Skeletal muscle satellite cell (primary cell): ENCODE measurements at regions not wholly inside any gene's neighbourhood (a gene's known extent, or its start where the extent isn't known, plus 50 kb on each side); places are given as distances from the start of the nearest gene placed in this dataset.

Experiments
- H3K27me3 ChIP-seq: 2 replicates; pipeline ENCODE4 v1.7.0; 2013; ENCODE audit warnings: low read length; ENCODE audit not compliant: control insufficient read depth, insufficient read depth
- H3K36me3 ChIP-seq: 2 replicates; pipeline ENCODE4 v1.7.0; 2013; ENCODE audit warnings: mild to moderate bottlenecking, control low read depth, low read length; ENCODE audit not compliant: insufficient read depth
- H3K4me1 ChIP-seq: 2 replicates; pipeline ENCODE4 v1.7.0; 2013; ENCODE audit warnings: low read length; ENCODE audit not compliant: control insufficient read depth, insufficient read depth
- H3K4me2 ChIP-seq: 2 replicates; pipeline ENCODE4 v1.7.0; 2013; ENCODE audit warnings: mild to moderate bottlenecking, low read length
- H3K4me3 ChIP-seq: 2 replicates; pipeline ENCODE4 v1.7.0; 2013; ENCODE audit warnings: low read length
- H3K9ac ChIP-seq: 2 replicates; pipeline ENCODE4 v1.7.0; 2013; ENCODE audit warnings: mild to moderate bottlenecking, low read depth, low read length, moderate library complexity
- H3K9me3 ChIP-seq: replicated peaks from 2 replicates; pipeline ENCODE4 v1.7.0; 2013; ENCODE audit warnings: mild to moderate bottlenecking, control low read depth, low read length

DNA sequence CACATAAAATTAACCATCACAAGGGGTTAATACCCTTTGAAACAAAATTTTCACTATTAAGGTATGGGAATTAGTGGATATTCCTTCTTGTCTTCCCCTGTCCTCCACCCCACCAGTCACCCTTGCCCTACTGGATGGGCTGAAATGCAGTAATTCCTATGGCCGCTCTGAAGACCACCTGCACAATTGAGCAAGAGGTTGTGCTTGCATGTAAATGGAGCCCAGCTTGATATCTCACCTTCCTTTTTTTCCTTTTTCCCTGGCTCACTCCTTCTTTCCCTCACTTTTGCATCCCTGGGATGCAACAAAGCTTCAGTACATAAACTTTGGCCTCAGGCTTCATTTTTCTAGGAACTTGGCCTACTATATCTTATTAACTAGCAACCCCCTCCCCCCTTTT, 184.6 kb downstream of the SNX10 start:
- Histone ChIP-seq H3K9me3 (no peaks in the 10 kb centered on the region), H3K36me3 (no peaks in the 10 kb centered on the region), H3K4me1 (no peaks in the 10 kb centered on the region), H3K9ac (no peak overlapping the region), H3K4me2 (no peak overlapping the region), H3K4me3 (no peak overlapping the region), H3K27me3 (peaks cover 2% of the 10 kb centered on the region)

DNA sequence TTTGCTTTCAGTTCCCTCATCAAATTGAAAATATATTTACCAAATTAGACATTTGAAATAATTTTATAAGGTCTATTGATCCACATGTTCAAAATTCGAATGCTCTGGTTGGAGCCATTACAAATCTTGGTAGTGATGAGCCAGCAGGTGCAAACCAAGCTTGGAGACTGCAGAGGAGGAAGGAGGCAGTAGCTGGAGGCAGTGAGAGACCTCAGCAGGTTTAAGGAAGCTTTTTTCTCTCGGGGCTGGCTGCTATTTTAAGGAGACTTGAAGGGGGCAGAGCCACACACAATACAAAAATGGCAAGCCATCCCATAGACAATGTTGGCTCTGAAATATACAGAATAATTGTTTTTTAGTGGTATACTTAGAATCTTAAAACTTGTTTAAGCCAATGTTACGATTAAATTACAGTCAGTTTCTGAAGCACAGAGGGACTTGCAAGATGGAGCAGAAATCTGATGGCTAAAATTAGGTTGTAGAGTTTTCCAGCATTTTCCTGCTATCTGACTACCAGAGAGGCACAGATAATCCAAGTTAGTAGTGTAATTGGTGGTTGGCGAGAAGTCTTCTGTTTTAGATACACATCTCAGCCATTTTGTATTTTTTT, 185.8 kb downstream of the SNX10 start:
- no peaks in the 10 kb centered on the region for H3K36me3 ChIP-seq
- no peaks in the 10 kb centered on the region for H3K4me1 ChIP-seq
- no peak overlapping the region for H3K4me3 ChIP-seq
- H3K9me3 ChIP-seq = no peaks in the 10 kb centered on the region
- H3K27me3 ChIP-seq = peaks cover 2% of the 10 kb centered on the region
- H3K4me2 ChIP-seq = no peak overlapping the region
- H3K9ac ChIP-seq = no peak overlapping the region

DNA sequence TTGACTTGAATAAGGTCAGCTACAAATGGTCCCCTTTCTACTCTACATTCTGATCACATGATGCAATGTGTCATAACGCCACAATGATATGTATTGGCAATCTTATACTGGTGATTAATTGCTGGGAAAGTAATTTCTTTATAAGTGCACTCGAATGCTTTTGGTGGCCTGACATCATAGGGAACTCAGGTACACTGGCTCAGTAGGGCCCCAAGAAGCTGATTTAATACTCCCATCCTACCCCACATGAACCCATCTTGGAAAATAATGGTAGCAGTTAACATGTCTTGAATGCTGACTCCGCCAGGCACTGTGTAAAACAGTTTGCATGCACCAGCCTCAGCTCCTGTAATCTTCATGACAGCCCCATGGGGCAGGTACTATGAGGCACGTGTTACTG, 186.9 kb downstream of the SNX10 start:
- Histone ChIP-seq H3K4me3 (no peak overlapping the region), H3K36me3 (no peaks in the 10 kb centered on the region), H3K9ac (no peak overlapping the region), H3K4me1 (no peaks in the 10 kb centered on the region), H3K4me2 (no peak overlapping the region), H3K9me3 (no peaks in the 10 kb centered on the region), H3K27me3 (peaks cover 2% of the 10 kb centered on the region)

DNA sequence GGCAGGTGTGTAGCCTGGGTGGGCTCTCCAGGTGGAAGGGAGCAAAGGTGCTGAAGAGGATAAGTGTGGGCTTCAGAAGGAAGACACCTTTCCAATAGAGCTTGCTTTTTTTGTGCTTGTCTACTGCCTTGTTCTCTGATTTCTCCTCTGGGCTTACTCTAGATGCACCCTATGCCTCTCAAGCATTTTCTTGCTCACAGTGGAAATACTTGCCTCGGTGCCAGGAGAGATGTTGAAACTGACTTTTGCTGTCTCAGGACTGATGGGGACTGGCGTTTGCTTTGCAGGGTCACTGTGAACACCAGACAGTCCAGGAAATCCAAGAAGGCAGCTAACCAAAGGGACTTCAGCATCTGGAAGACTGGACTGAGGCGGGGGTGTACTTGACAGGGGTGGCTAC, 187.9 kb downstream of the SNX10 start:
- H3K4me3 ChIP-seq = no peak overlapping the region
- no peak overlapping the region for H3K4me2 ChIP-seq
- H3K9me3 ChIP-seq = no peaks in the 10 kb centered on the region
- H3K4me1 ChIP-seq = no peaks in the 10 kb centered on the region
- H3K27me3 ChIP-seq = peaks cover 2% of the 10 kb centered on the region
- H3K36me3 ChIP-seq = no peaks in the 10 kb centered on the region
- no peak overlapping the region for H3K9ac ChIP-seq

DNA sequence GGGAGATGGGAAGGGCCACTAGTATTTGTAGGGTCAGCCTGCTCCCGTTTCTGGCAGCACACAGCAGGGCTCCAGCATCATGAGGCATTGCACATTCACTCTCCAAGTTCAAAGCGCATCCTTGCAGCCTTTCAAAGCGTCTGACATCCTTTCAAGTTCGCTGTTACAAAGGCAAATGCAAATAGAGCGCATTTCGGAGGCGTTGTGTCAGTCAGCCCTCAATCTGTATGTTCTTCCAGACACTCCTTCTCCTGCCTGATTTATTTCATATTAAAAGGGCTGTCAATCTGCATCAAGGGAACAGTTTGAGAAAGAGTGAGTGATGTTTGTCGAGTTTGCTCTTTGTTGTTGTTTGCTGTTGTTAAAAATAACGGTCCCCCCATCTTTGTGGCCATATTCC, 188.5 kb downstream of the SNX10 start:
- Histone ChIP-seq H3K36me3 (no peaks in the 10 kb centered on the region), H3K4me1 (no peaks in the 10 kb centered on the region), H3K27me3 (no peaks in the 10 kb centered on the region), H3K9ac (no peak overlapping the region), H3K9me3 (no peaks in the 10 kb centered on the region), H3K4me2 (no peak overlapping the region), H3K4me3 (no peak overlapping the region)

DNA sequence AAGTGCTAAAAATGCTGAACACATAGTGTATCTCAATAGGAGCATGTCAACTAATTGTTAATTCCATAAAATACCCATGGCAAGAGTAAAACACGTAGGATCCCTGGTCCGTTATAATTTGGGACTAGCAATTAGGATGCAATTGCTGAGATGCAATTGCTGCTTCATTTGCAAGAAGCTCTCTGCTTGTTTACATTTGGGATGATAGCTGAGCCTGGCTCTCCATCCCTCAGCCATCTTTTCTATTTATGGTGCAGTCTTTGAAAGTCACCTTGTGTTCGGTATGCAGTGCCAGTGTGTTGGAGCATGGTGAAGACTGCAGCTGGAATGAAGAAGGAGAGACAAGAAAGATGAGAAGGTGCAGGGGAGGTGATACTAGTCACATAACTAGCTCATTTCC, 191.3 kb downstream of the SNX10 start:
- no peaks in the 10 kb centered on the region for H3K36me3 ChIP-seq
- no peak overlapping the region for H3K9ac ChIP-seq
- no peaks in the 10 kb centered on the region for H3K27me3 ChIP-seq
- no peaks in the 10 kb centered on the region for H3K9me3 ChIP-seq
- H3K4me1 ChIP-seq = no peaks in the 10 kb centered on the region
- H3K4me2 ChIP-seq = no peak overlapping the region
- H3K4me3 ChIP-seq = no peak overlapping the region

DNA sequence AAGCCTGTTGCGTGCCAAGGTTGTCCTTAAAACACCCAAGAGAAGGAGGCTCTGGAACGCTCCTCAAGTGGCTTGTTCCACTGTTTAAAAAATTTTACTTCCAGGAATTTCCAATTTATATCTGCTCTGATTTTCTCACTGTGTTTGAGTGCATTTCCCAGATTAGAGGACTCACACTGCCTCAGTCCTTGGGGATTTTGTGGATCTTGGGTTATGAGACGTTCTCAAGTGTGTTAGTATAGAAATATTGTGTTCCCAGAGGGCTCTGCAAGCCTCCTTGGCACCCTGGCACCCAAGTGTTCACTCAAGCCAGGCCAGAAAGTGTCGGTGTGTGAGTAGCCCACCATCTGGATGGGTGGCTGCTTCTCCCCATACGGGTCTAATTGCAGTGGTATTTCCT, 192.2 kb downstream of the SNX10 start:
- H3K36me3 ChIP-seq = no peaks in the 10 kb centered on the region
- H3K4me2 ChIP-seq = no peak overlapping the region
- H3K9me3 ChIP-seq = no peaks in the 10 kb centered on the region
- no peak overlapping the region for H3K4me3 ChIP-seq
- no peaks in the 10 kb centered on the region for H3K4me1 ChIP-seq
- no peaks in the 10 kb centered on the region for H3K27me3 ChIP-seq
- no peak overlapping the region for H3K9ac ChIP-seq

DNA sequence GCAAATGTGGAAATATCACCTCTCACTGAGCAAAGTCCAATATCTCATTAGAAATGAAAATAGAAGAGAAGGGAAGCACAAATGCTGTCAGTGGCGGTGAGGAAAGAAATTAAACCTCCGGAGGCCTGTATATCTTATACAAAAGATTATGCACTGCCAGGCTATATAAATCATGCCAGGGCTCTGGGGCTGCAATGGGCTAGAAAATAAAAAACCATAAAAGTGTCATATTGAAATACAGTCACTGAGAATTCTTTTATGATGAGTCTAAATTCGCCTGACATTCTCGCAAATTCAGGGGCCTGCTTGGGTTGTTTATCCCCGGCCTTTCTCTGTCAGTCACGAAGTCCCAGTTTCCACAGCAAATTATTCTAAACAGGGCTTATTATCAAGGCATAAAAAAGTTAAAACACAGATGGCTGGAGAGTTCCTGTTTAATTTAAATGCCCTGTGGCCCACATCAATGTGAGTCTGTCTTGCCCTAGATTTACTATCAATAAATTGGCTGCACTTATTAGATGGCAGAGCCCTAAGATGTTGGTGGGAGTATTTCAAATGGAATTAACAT, 193.8 kb downstream of the SNX10 start:
- no peaks in the 10 kb centered on the region for H3K36me3 ChIP-seq
- no peak overlapping the region for H3K4me2 ChIP-seq
- H3K27me3 ChIP-seq = no peaks in the 10 kb centered on the region
- H3K4me1 ChIP-seq = no peaks in the 10 kb centered on the region
- no peaks in the 10 kb centered on the region for H3K9me3 ChIP-seq
- no peak overlapping the region for H3K9ac ChIP-seq
- H3K4me3 ChIP-seq = no peak overlapping the region

DNA sequence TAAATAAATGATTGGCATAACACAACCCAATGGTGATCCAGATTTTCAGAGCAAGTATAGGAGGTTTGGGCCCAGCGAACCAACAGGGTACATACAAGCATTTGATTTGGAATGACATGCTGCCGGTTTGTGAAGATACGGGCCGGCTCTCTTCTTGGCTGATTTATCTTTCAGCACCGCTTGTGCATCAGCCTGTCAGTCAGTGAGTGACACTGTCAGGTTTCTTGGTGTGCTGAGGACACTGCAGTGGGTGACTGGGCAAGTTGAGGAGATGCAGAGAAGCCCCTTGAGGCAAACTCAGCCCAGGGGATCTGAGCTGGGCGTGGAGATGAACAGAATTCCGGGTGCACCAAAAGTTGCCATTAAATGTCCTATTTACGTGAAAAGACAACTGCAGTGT, 194.5 kb downstream of the SNX10 start:
- no peaks in the 10 kb centered on the region for H3K36me3 ChIP-seq
- peaks cover 4% of the 10 kb centered on the region for H3K27me3 ChIP-seq
- H3K9ac ChIP-seq = no peak overlapping the region
- H3K9me3 ChIP-seq = no peaks in the 10 kb centered on the region
- H3K4me3 ChIP-seq = no peak overlapping the region
- H3K4me1 ChIP-seq = no peaks in the 10 kb centered on the region
- H3K4me2 ChIP-seq = no peak overlapping the region

DNA sequence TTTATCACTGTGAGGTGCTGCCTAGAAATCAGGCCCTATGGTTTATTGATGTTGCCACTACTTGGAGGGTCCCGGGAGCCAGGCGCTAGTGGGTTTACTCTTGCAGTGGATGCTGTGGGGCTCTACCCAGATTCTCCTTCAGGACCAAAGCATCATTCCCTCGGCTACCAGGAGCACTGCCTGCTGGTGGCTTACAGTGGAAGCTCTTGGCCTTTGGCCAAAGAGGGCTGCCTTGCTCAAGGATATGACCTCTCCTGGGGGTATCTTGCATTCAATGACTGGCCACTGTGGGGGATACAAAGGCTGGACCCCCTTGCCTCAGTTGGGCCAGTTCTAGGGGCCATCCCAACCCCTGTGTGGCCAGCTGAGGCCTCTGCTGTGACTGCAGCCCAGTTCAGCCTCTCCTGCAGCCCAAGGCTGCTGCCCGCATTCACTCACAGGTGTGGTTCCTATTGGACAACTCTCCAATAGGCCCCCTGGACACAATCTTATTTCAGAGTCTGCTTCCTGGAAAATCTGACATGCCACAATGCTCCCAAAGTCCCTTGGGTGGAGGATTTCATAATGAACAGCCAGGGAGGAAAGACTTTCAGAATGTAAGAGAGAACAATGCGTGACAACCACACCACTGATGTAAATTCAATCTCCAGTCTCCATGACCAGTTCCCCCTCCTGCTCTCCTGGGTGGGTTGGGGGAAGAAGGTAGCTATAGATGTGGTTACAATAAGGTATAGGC, 196.3 kb downstream of the SNX10 start:
- no peaks in the 10 kb centered on the region for H3K9me3 ChIP-seq
- H3K36me3 ChIP-seq = no peaks in the 10 kb centered on the region
- H3K4me3 ChIP-seq = no peak overlapping the region
- no peak overlapping the region for H3K4me2 ChIP-seq
- peaks cover 4% of the 10 kb centered on the region for H3K27me3 ChIP-seq
- no peaks in the 10 kb centered on the region for H3K4me1 ChIP-seq
- H3K9ac ChIP-seq = no peak overlapping the region

DNA sequence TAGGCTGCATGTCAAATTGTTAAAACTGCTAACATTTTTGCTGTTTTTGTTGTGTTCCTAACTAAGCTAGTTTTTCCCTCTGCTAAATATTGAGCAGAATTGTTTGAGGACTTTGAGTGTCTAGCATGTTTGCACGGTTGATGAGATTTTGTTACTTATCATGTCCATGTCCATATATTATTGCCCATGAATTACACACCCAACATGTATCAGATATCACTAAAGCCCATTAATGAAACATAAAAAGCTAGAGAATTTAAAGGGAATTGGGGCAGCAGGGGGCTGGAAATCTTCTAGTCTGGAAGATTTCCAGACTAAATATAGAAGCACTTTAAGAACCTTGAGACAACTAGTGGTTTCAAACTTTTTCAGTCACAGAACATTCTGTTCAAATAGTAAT, 197.7 kb downstream of the SNX10 start:
- Histone ChIP-seq H3K4me1 (no peaks in the 10 kb centered on the region), H3K36me3 (no peaks in the 10 kb centered on the region), H3K4me2 (no peak overlapping the region), H3K4me3 (no peak overlapping the region), H3K9me3 (no peaks in the 10 kb centered on the region), H3K27me3 (peaks cover 4% of the 10 kb centered on the region), H3K9ac (no peak overlapping the region)
